ENCODE measurements at regions not wholly inside any gene's neighbourhood (a gene's known extent, or its start where the extent isn't known, plus 50 kb on each side); places are given as distances from the start of the nearest gene placed in this dataset.

GRCh38 chr4:152240232-152240631 is 295.7 kb downstream of the FBXW7 start:
- no peaks in the 10 kb centered on the region for H3K4me1 ChIP-seq (ENCODE audit: control insufficient read depth, insufficient read depth, low read length)
- H3K27ac ChIP-seq (ENCODE audit: extremely low read depth, low read depth, low read length): no peak overlapping the region
- TF ChIP-seq, protein P1, sequence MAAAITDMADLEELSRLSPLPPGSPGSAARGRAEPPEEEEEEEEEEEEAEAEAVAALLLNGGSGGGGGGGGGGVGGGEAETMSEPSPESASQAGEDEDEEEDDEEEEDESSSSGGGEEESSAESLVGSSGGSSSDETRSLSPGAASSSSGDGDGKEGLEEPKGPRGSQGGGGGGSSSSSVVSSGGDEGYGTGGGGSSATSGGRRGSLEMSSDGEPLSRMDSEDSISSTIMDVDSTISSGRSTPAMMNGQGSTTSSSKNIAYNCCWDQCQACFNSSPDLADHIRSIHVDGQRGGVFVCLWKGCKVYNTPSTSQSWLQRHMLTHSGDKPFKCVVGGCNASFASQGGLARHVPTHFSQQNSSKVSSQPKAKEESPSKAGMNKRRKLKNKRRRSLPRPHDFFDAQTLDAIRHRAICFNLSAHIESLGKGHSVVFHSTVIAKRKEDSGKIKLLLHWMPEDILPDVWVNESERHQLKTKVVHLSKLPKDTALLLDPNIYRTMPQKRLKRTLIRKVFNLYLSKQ (tag by site-specific recombination; IDR thresholded peaks at IDR 0.05; ENCODE audit: borderline replicate concordance): no peak
- TF ChIP-seq ZNF423 (tag by site-specific recombination; IDR thresholded peaks at IDR 0.05) (no peak), ZBTB7A (tag by site-specific recombination; IDR thresholded peaks at IDR 0.05; ENCODE audit: low read depth) (no peak), ZNF830 (tag by site-specific recombination; IDR thresholded peaks at IDR 0.05; ENCODE audit: low read depth) (no peak), ZNF121 (tag by site-specific recombination; IDR thresholded peaks at IDR 0.05) (no peak), BCL6B (tag by site-specific recombination; IDR thresholded peaks at IDR 0.05) (no peak), ZNF768 (tag by site-specific recombination; IDR thresholded peaks at IDR 0.05) (no peak), ZNF239 (tag by site-specific recombination; IDR thresholded peaks at IDR 0.05) (no peak), ZNF449 (tag by site-specific recombination; IDR thresholded peaks at IDR 0.05) (no peak), ZNF654 (tag by site-specific recombination; IDR thresholded peaks at IDR 0.05; ENCODE audit: low read depth) (no peak), ZNF350 (tag by site-specific recombination; IDR thresholded peaks at IDR 0.05) (no peak), ZNF521 (tag by site-specific recombination; IDR thresholded peaks at IDR 0.05) (no peak), ZNF549 (tag by site-specific recombination; IDR thresholded peaks at IDR 0.05) (no peak), RBAK (tag by site-specific recombination; IDR thresholded peaks at IDR 0.05) (no peak), ZNF621 (tag by site-specific recombination; IDR thresholded peaks at IDR 0.05) (no peak)
- CTCF ChIA-PET: interaction anchor here (0.7 kb wide), 1 partner anchor 430 kb away, joined by 3 read pairs; no protein-coding TSS in a partner anchor
- POLR2A ChIA-PET: no interaction called here
- no peak overlapping the region for H3K4me3 ChIP-seq (ENCODE audit: low read depth, low read length)
- no peaks in the 10 kb centered on the region for H3K36me3 ChIP-seq (ENCODE audit: control insufficient read depth in 2 of 2, insufficient read depth in 1 of 2, low read length in 2 of 2)
- no peaks in the 10 kb centered on the region for H3K9me3 ChIP-seq (ENCODE audit: control insufficient read depth, insufficient read depth, low read depth, low read length)

DNA sequence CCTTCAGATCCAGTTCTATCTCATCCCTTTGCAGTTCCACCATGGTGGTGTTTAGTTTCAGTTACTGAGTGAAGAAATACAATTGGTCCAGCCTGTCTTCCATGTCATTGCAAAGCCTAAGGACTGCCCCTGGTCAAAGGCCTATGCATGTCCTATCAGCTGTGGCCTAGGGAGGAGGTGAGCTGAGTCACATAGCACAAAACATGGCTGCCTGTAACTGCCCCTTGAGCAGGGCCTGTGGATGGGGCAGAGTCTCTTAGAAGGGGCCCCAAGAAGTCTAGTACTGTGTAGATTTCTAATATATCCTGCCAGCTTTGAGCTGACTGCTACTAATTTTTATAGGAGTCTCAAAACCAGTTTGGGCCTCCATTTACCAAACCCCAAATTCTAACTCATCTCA is 296.7 kb downstream of the FBXW7 start:
- ChIA-PET POLR2A (no interaction called here), CTCF (interaction anchor here (0.8 kb wide), 1 partner anchor 46 kb away, joined by 4 read pairs; no protein-coding TSS in a partner anchor)
- Histone ChIP-seq H3K4me1 (ENCODE audit: control insufficient read depth, insufficient read depth, low read length) (no peaks in the 10 kb centered on the region), H3K27ac (ENCODE audit: extremely low read depth, low read depth, low read length) (no peak overlapping the region), H3K4me3 (ENCODE audit: low read depth, low read length) (no peak overlapping the region), H3K36me3 (ENCODE audit: control insufficient read depth in 2 of 2, insufficient read depth in 1 of 2, low read length in 2 of 2) (no peaks in the 10 kb centered on the region), H3K9me3 (ENCODE audit: control insufficient read depth, insufficient read depth, low read depth, low read length) (no peaks in the 10 kb centered on the region)
- TF ChIP-seq ZNF404 (tag by site-specific recombination; IDR thresholded peaks at IDR 0.05) (no peak), ZSCAN4 (tag by site-specific recombination; IDR thresholded peaks at IDR 0.05) (no peak), SP3 (tag by site-specific recombination; IDR thresholded peaks at IDR 0.05) (no peak), MEIS1 (CRISPR knock-in tag; IDR thresholded peaks at IDR 0.05; ENCODE audit: borderline replicate concordance) (no peak), ZNF248 (tag by site-specific recombination; IDR thresholded peaks at IDR 0.05) (no peak), ZNF449 (tag by site-specific recombination; IDR thresholded peaks at IDR 0.05) (no peak), ZNF670 (tag by site-specific recombination; IDR thresholded peaks at IDR 0.05; ENCODE audit: low read depth) (no peak), ZNF37A (tag by site-specific recombination; IDR thresholded peaks at IDR 0.05) (no peak), ZFP41 (tag by site-specific recombination; IDR thresholded peaks at IDR 0.05; ENCODE audit: borderline replicate concordance) (no peak), ZNF433 (tag by site-specific recombination; IDR thresholded peaks at IDR 0.05; ENCODE audit: low read depth) (no peak), ZNF132 (tag by site-specific recombination; IDR thresholded peaks at IDR 0.05; ENCODE audit: borderline replicate concordance) (no peak)
- TF ChIP-seq, protein P2, sequence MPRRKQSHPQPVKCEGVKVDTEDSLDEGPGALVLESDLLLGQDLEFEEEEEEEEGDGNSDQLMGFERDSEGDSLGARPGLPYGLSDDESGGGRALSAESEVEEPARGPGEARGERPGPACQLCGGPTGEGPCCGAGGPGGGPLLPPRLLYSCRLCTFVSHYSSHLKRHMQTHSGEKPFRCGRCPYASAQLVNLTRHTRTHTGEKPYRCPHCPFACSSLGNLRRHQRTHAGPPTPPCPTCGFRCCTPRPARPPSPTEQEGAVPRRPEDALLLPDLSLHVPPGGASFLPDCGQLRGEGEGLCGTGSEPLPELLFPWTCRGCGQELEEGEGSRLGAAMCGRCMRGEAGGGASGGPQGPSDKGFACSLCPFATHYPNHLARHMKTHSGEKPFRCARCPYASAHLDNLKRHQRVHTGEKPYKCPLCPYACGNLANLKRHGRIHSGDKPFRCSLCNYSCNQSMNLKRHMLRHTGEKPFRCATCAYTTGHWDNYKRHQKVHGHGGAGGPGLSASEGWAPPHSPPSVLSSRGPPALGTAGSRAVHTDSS (tag by site-specific recombination; IDR thresholded peaks at IDR 0.05): no peak
